HEK293 (cell line): ENCODE measurements at regions not wholly inside any gene's neighbourhood (a gene's known extent, or its start where the extent isn't known, plus 50 kb on each side); places are given as distances from the start of the nearest gene placed in this dataset.

Experiments used
- CTCF ChIA-PET: fragments of 350-600 bp; formaldehyde crosslinking; extraction: SDS; loops from one replicate; lab custom pipeline; 2021; ENCODE audit warnings: antibody characterized with exemption; lab: Yijun Ruan, JAX
- POLR2A ChIA-PET: fragments of 300-600 bp; formaldehyde crosslinking; extraction: SDS; loops from one replicate; lab custom pipeline; 2020; ENCODE audit warnings: antibody characterized with exemption, inconsistent platforms; lab: Yijun Ruan, JAX
- H3K27ac ChIP-seq: fragments of 200-500 bp; sonication (Bioruptor generic); 2 replicates; pipeline ENCODE4 v1.5.1; 2014; ENCODE audit warnings: low read depth, low read length, control low read depth, inconsistent platforms; ENCODE audit errors: extremely low read depth
- H3K36me3 ChIP-seq, 2 experiments: fragments of 200-500 bp in 1 of 2; sonication (Bioruptor generic) in 1 of 2; 1 replicate in 1 of 2; 2 replicates in 1 of 2; pipeline ENCODE4 v1.5.1; 2014 to 2017; ENCODE audit warnings: inconsistent platforms in 2 of 2, low read length in 2 of 2; ENCODE audit not compliant: control insufficient read depth in 2 of 2, insufficient read depth in 1 of 2
- H3K4me1 ChIP-seq: fragments of 200-500 bp; sonication (Bioruptor generic); 2 replicates; pipeline ENCODE4 v1.5.1; 2014; ENCODE audit warnings: mild to moderate bottlenecking, low read length, inconsistent platforms; ENCODE audit not compliant: control insufficient read depth, insufficient read depth
- H3K4me3 ChIP-seq: 2 replicates; pipeline ENCODE4 v1.5.1; 2011; ENCODE audit warnings: low read depth, mild to moderate bottlenecking, control low read depth, low read length, moderate library complexity
- H3K9me3 ChIP-seq: fragments of 200-500 bp; sonication (Bioruptor generic); 2 replicates; pipeline ENCODE4 v1.5.1; 2014; ENCODE audit warnings: low read depth, low read length, inconsistent platforms; ENCODE audit not compliant: control insufficient read depth, insufficient read depth
- OVOL3 ChIP-seq: fragments of 450-650 bp; formaldehyde crosslinking; IDR thresholded peaks from 2 replicates; pipeline ENCODE4 v1.5.1; 2016; ENCODE audit warnings: missing biosample characterization, missing genetic modification characterization
- ZNF175 ChIP-seq: fragments of 450-650 bp; formaldehyde crosslinking; IDR thresholded peaks from 2 replicates; pipeline ENCODE4 v1.5.1; 2016; ENCODE audit warnings: missing biosample characterization, missing genetic modification characterization
- ZNF214 ChIP-seq: fragments of 450-650 bp; formaldehyde crosslinking; IDR thresholded peaks from 2 replicates; pipeline ENCODE4 v1.5.1; 2017; ENCODE audit warnings: missing biosample characterization, mild to moderate bottlenecking, missing genetic modification characterization, borderline replicate concordance
- ZNF23 ChIP-seq: fragments of 450-650 bp; formaldehyde crosslinking; IDR thresholded peaks from 2 replicates; pipeline ENCODE4 v1.5.1; 2016; ENCODE audit warnings: missing biosample characterization, missing genetic modification characterization, borderline replicate concordance
- ZNF473 ChIP-seq: fragments of 450-650 bp; formaldehyde crosslinking; IDR thresholded peaks from 2 replicates; pipeline ENCODE4 v1.5.1; 2017; ENCODE audit warnings: missing biosample characterization, missing genetic modification characterization
- ZNF514 ChIP-seq: fragments of 450-650 bp; formaldehyde crosslinking; IDR thresholded peaks from 2 replicates; pipeline ENCODE4 v1.5.1; 2016; ENCODE audit warnings: missing biosample characterization, missing genetic modification characterization
- ZNF521 ChIP-seq: fragments of 450-650 bp; formaldehyde crosslinking; IDR thresholded peaks from 2 replicates; pipeline ENCODE4 v1.5.1; 2017; ENCODE audit warnings: missing biosample characterization, mild to moderate bottlenecking, missing genetic modification characterization
- ZNF596 ChIP-seq: fragments of 450-650 bp; IDR thresholded peaks from 2 replicates; pipeline ENCODE4 v1.5.0; 2018; ENCODE audit warnings: missing biosample characterization, mild to moderate bottlenecking, missing genetic modification characterization, moderate library complexity
- ZNF654 ChIP-seq: fragments of 450-650 bp; formaldehyde crosslinking; IDR thresholded peaks from 2 replicates; pipeline ENCODE4 v1.5.1; 2016; ENCODE audit warnings: low read depth, missing biosample characterization, missing genetic modification characterization
- ZNF664 ChIP-seq: fragments of 450-650 bp; formaldehyde crosslinking; IDR thresholded peaks from 2 replicates; pipeline ENCODE4 v1.5.1; 2016; ENCODE audit warnings: missing biosample characterization, missing genetic modification characterization
- TF ChIP-seq, protein P1 (sequence below): fragments of 450-650 bp; formaldehyde crosslinking; IDR thresholded peaks from 2 replicates; pipeline ENCODE4 v1.5.1; 2017; ENCODE audit warnings: missing biosample characterization, missing genetic modification characterization
- TF ChIP-seq, protein P2 (sequence below): fragments of 450-650 bp; formaldehyde crosslinking; IDR thresholded peaks from 2 replicates; pipeline ENCODE4 v1.5.1; 2017; ENCODE audit warnings: missing biosample characterization, missing genetic modification characterization
- TF ChIP-seq, protein P3 (sequence below): fragments of 450-650 bp; formaldehyde crosslinking; IDR thresholded peaks from 2 replicates; pipeline ENCODE4 v1.5.1; 2017; ENCODE audit warnings: missing biosample characterization, missing genetic modification characterization
- TF ChIP-seq, protein P4 (sequence below): fragments of 450-650 bp; formaldehyde crosslinking; IDR thresholded peaks from 2 replicates; pipeline ENCODE4 v1.5.1; 2016; ENCODE audit warnings: missing biosample characterization, missing genetic modification characterization
- TF ChIP-seq, protein P5 (sequence below): fragments of 450-650 bp; formaldehyde crosslinking; IDR thresholded peaks from 2 replicates; pipeline ENCODE4 v1.5.1; 2016; ENCODE audit warnings: missing biosample characterization, missing genetic modification characterization
- TF ChIP-seq, protein P6 (sequence below): fragments of 450-650 bp; formaldehyde crosslinking; IDR thresholded peaks from 2 replicates; pipeline ENCODE4 v1.5.1; 2016; ENCODE audit warnings: missing biosample characterization, missing genetic modification characterization
- TF ChIP-seq, protein P7 (sequence below): fragments of 450-650 bp; formaldehyde crosslinking; IDR thresholded peaks from 2 replicates; pipeline ENCODE4 v1.5.1; 2016; ENCODE audit warnings: missing biosample characterization, missing genetic modification characterization, borderline replicate concordance

DNA sequence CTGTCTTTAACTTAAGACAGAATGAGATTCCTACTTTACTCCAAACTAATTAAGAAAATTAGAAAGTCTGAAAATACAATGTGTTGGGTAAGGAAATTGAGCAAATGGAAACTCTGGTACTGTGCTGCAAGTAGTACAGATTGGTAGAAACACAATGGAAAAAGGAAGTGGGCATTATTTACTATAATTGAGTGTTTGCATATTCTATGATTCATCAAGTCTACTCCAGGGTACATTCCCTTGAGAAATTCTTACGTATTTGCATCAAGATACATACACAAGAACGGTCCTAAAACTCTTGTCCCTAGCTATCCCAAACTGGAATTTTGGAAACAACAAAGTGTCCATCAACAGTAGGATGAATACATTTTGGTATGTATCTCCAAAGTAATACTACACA, 123.5 kb upstream of the TARS1 start:
- Histone ChIP-seq H3K9me3 (no peaks in the 10 kb centered on the region), H3K4me3 (no peak overlapping the region), H3K27ac (no peak overlapping the region), H3K36me3 (no peaks in the 10 kb centered on the region), H3K4me1 (no peaks in the 10 kb centered on the region)
- ChIA-PET CTCF (no interaction called here), POLR2A (no interaction called here)
- TF ChIP-seq ZNF514 = no peak

DNA sequence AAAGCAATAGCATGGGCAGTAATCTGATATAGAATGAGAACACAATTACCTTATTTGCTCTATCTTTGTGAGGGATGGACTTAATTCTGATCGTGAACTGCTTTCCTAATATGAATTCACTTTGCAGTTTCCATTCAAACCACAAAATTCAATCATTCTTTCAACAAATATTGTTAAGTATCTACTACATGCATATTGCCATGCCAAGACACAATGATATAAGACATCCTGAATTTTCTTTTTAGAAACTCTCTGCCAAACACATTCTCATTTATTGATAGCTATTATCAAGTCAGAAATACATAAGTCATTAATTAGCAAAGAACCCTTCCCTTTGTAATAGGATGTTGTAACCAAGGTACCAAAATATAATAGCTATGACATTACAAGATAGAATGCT, 121.6 kb upstream of the TARS1 start:
- no peak overlapping the region for H3K4me3 ChIP-seq
- ChIA-PET POLR2A (no interaction called here), CTCF (interaction anchor here (0.6 to 1.3 kb wide), 2 partner anchors 21 to 575 kb away, joined by 3 to 4 read pairs; no protein-coding TSS in a partner anchor)
- no peaks in the 10 kb centered on the region for H3K36me3 ChIP-seq
- TF ChIP-seq ZNF596 (tag by site-specific recombination) (no peak), ZNF654 (tag by site-specific recombination) (no peak), ZNF214 (tag by site-specific recombination) (no peak)
- TF ChIP-seq, protein P1, sequence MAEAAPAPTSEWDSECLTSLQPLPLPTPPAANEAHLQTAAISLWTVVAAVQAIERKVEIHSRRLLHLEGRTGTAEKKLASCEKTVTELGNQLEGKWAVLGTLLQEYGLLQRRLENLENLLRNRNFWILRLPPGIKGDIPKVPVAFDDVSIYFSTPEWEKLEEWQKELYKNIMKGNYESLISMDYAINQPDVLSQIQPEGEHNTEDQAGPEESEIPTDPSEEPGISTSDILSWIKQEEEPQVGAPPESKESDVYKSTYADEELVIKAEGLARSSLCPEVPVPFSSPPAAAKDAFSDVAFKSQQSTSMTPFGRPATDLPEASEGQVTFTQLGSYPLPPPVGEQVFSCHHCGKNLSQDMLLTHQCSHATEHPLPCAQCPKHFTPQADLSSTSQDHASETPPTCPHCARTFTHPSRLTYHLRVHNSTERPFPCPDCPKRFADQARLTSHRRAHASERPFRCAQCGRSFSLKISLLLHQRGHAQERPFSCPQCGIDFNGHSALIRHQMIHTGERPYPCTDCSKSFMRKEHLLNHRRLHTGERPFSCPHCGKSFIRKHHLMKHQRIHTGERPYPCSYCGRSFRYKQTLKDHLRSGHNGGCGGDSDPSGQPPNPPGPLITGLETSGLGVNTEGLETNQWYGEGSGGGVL = no peak
- TF ChIP-seq, protein P2, sequence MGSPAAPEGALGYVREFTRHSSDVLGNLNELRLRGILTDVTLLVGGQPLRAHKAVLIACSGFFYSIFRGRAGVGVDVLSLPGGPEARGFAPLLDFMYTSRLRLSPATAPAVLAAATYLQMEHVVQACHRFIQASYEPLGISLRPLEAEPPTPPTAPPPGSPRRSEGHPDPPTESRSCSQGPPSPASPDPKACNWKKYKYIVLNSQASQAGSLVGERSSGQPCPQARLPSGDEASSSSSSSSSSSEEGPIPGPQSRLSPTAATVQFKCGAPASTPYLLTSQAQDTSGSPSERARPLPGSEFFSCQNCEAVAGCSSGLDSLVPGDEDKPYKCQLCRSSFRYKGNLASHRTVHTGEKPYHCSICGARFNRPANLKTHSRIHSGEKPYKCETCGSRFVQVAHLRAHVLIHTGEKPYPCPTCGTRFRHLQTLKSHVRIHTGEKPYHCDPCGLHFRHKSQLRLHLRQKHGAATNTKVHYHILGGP (tag by site-specific recombination) = no peak
- H3K27ac ChIP-seq = no peak overlapping the region
- H3K4me1 ChIP-seq = no peaks in the 10 kb centered on the region
- H3K9me3 ChIP-seq = no peaks in the 10 kb centered on the region

DNA sequence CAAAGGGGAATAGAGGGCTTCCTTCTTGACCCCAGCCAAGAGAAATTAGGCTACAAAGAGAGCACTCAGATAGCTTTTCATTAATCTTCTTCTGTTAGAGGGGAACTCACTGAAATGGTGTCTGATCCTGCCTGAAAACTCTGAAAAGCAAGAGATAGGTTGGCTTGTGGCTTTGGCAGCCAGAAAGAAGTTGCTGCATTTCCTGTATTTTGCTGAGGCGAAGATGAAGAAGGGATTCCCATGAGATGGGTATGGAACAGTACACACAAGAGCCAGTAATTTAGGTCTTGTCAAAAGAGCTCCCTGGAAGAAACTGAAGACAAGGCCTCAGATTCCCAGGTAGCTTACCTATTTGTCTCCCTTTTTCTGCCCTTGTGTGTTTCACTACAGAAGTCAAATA, 120.9 kb upstream of the TARS1 start:
- no peak overlapping the region for H3K27ac ChIP-seq
- H3K9me3 ChIP-seq = no peaks in the 10 kb centered on the region
- H3K4me1 ChIP-seq = no peaks in the 10 kb centered on the region
- H3K36me3 ChIP-seq = no peaks in the 10 kb centered on the region
- ChIA-PET CTCF (interaction anchor here (0.6 to 1.3 kb wide), 3 partner anchors 21 to 574 kb away, joined by 3 to 4 read pairs (median 4); no protein-coding TSS in a partner anchor), POLR2A (no interaction called here)
- no peak overlapping the region for H3K4me3 ChIP-seq
- TF ChIP-seq, protein P3, sequence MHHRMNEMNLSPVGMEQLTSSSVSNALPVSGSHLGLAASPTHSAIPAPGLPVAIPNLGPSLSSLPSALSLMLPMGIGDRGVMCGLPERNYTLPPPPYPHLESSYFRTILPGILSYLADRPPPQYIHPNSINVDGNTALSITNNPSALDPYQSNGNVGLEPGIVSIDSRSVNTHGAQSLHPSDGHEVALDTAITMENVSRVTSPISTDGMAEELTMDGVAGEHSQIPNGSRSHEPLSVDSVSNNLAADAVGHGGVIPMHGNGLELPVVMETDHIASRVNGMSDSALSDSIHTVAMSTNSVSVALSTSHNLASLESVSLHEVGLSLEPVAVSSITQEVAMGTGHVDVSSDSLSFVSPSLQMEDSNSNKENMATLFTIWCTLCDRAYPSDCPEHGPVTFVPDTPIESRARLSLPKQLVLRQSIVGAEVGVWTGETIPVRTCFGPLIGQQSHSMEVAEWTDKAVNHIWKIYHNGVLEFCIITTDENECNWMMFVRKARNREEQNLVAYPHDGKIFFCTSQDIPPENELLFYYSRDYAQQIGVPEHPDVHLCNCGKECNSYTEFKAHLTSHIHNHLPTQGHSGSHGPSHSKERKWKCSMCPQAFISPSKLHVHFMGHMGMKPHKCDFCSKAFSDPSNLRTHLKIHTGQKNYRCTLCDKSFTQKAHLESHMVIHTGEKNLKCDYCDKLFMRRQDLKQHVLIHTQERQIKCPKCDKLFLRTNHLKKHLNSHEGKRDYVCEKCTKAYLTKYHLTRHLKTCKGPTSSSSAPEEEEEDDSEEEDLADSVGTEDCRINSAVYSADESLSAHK (tag by site-specific recombination) = no peak
- TF ChIP-seq ZNF175 (tag by site-specific recombination) (no peak), ZNF473 (no peak), OVOL3 (tag by site-specific recombination) (no peak), ZNF521 (tag by site-specific recombination) (no peak), ZNF23 (tag by site-specific recombination) (no peak), ZNF664 (tag by site-specific recombination) (no peak)
- TF ChIP-seq, protein P4, sequence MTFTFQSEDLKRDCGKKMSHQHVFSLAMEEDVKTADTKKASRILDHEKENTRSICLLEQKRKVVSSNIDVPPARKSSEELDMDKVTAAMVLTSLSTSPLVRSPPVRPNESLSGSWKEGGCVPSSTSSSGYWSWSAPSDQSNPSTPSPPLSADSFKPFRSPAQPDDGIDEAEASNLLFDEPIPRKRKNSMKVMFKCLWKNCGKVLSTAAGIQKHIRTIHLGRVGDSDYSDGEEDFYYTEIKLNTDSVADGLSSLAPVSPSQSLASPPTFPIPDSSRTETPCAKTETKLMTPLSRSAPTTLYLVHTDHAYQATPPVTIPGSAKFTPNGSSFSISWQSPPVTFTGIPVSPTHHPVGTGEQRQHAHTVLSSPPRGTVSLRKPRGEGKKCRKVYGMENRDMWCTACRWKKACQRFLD = no peak
- TF ChIP-seq, protein P5, sequence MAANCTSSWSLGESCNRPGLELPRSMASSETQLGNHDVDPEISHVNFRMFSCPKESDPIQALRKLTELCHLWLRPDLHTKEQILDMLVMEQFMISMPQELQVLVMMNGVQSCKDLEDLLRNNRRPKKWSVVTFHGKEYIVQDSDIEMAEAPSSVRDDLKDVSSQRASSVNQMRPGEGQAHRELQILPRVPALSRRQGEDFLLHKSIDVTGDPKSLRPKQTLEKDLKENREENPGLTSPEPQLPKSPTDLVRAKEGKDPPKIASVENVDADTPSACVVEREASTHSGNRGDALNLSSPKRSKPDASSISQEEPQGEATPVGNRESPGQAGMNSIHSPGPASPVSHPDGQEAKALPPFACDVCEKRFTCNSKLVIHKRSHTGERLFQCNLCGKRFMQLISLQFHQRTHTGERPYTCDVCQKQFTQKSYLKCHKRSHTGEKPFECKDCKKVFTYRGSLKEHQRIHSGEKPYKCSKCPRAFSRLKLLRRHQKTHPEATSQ = no peak
- TF ChIP-seq, protein P6, sequence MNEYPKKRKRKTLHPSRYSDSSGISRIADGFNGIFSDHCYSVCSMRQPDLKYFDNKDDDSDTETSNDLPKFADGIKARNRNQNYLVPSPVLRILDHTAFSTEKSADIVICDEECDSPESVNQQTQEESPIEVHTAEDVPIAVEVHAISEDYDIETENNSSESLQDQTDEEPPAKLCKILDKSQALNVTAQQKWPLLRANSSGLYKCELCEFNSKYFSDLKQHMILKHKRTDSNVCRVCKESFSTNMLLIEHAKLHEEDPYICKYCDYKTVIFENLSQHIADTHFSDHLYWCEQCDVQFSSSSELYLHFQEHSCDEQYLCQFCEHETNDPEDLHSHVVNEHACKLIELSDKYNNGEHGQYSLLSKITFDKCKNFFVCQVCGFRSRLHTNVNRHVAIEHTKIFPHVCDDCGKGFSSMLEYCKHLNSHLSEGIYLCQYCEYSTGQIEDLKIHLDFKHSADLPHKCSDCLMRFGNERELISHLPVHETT (tag by site-specific recombination) = no peak
- TF ChIP-seq, protein P7, sequence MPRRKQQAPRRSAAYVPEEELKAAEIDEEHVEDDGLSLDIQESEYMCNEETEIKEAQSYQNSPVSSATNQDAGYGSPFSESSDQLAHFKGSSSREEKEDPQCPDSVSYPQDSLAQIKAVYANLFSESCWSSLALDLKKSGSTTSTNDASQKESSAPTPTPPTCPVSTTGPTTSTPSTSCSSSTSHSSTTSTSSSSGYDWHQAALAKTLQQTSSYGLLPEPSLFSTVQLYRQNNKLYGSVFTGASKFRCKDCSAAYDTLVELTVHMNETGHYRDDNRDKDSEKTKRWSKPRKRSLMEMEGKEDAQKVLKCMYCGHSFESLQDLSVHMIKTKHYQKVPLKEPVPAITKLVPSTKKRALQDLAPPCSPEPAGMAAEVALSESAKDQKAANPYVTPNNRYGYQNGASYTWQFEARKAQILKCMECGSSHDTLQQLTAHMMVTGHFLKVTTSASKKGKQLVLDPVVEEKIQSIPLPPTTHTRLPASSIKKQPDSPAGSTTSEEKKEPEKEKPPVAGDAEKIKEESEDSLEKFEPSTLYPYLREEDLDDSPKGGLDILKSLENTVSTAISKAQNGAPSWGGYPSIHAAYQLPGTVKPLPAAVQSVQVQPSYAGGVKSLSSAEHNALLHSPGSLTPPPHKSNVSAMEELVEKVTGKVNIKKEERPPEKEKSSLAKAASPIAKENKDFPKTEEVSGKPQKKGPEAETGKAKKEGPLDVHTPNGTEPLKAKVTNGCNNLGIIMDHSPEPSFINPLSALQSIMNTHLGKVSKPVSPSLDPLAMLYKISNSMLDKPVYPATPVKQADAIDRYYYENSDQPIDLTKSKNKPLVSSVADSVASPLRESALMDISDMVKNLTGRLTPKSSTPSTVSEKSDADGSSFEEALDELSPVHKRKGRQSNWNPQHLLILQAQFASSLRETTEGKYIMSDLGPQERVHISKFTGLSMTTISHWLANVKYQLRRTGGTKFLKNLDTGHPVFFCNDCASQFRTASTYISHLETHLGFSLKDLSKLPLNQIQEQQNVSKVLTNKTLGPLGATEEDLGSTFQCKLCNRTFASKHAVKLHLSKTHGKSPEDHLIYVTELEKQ (tag by site-specific recombination) = no peak
